Epithelial cell of prostate (primary cell): ENCODE measurements at regions not wholly inside any gene's neighbourhood (a gene's known extent, or its start where the extent isn't known, plus 50 kb on each side); places are given as distances from the start of the nearest gene placed in this dataset.
A peak's percentile ranks its signal among the peaks of the same experiment; 100 is the strongest.
"Not testable (repeated sequence)": the region's sequence is repeated elsewhere in the genome, so short reads cannot be mapped to it uniquely, and the experiment has no call there.

Experiments used
- DNase-seq: peaks from one replicate; pipeline ENCODE4 v3.0.0-alpha.2; 2011; ENCODE audit warnings: low read depth, low spot score
- H3K27ac ChIP-seq: fragments of 450-650 bp; 2 replicates; pipeline ENCODE4 v1.5.1; 2017; ENCODE audit warnings: mild to moderate bottlenecking

DNA sequence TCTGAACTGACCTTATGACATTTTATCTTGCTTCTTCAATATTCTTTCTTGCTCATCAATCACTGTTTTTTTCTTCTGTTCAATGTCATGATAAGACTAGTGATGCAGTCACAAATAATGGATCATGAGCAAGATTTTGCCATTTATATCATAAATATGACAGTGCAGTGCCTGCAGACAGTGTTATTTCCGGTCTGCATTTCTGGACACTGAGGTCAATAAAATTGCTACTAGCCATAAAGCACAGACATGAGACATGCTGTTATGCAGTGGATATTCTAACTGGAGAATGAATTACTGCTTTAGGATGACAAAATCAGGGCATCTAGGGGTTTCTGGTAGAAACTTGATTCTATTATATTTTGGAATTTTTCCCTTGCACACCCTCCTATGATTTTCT is 1509.7 kb upstream of the LRRTM3 start:
- DNase-seq: no peak
- H3K27ac ChIP-seq: no peak overlapping the region

DNA sequence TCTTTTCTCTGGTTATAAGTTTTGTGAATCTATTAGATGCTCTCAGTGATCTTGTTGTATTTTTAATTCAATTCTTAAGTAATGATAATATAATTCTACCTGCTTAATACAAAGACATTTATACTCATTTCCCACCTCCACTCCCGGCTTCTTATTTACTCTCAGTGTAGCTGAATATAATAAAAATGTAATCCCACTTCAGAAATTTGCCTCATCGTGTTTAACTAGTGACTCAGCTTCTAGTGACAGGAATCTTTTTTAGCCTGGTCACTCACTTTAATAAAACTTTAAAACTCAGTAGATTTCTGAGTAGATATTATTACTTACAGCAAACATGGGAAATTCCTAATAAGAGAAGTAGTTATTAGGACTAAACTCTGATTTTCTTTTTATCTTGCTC is 1506.2 kb upstream of the LRRTM3 start:
- H3K27ac ChIP-seq: no peak overlapping the region
- no peak for DNase-seq

DNA sequence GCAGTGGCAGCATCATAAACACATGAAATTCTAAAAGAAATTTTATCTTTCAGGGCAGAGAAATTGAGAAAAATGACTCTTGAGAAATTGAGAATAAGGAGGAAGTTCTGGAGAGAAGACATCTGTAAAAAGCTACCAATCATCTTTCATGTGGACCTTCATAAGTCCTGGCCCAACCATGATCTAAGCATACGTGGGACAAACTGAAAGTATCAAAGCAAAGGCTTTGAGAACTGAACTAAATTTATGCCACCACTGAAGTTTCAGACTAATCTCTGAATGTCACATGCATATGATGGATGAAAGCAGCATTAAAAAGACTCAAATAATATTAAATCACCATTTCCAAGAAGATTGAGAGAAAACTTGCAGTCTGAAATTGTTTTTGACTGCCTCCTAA is 1502.8 kb upstream of the LRRTM3 start:
- no peak overlapping the region for H3K27ac ChIP-seq
- no peak for DNase-seq

GRCh38 chr10:65429381-65429780 is 1496.5 kb upstream of the LRRTM3 start:
- not testable (repeated sequence) for H3K27ac ChIP-seq, DNase-seq

- no peak overlapping the region for H3K27ac ChIP-seq
- DNase-seq: no peak
These were observed 1494.9 kb upstream of the LRRTM3 start for GRCh38 chr10:65430979-65431378.

DNA sequence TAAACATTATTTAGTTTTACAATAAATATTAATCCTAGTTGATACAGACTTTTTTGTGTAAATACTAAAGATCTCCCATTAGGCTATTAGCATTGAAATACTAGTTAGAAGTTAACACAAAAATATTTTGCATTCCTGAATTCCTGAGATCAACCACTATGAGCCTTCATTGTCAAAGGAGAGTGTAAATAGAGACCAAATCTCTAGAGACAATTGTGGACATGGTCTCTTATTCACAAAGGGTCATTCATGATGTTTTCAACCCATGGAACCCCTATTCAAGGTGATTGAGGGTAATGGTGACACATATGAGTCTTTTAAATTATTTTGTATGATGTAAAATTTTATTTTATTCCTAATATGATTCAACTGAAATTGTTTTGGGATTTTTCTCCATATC is 1454.8 kb upstream of the LRRTM3 start:
- no peak for DNase-seq
- no peak overlapping the region for H3K27ac ChIP-seq

GRCh38 chr10:65482848-65483247 is 1443.0 kb upstream of the LRRTM3 start:
- no peak for DNase-seq
- H3K27ac ChIP-seq: no peak overlapping the region

GRCh38 chr10:65491799-65492198 is 1434.0 kb upstream of the LRRTM3 start:
- no peak overlapping the region for H3K27ac ChIP-seq
- no peak for DNase-seq

GRCh38 chr10:65496541-65496940 is 1429.3 kb upstream of the LRRTM3 start:
- no peak overlapping the region for H3K27ac ChIP-seq
- no peak for DNase-seq

DNA sequence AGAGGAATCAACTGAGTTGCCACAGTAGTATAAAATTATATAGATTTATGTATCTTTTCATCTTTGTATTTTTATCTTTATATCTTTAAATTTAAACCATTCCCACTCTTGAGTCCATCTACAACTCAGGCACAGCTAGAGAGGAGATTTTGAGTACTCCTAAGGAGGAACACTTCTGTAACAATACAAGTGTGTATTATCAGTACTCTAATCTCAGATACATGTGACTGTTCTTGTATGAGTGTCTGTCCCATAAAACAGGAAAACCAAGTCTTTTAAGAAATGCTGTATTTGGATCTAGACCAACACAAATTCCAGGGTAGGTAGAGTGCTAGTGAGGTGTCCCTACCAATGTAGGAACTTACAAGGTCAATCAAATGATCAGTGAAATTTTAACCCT is 1428.0 kb upstream of the LRRTM3 start:
- no peak overlapping the region for H3K27ac ChIP-seq
- no peak for DNase-seq

DNA sequence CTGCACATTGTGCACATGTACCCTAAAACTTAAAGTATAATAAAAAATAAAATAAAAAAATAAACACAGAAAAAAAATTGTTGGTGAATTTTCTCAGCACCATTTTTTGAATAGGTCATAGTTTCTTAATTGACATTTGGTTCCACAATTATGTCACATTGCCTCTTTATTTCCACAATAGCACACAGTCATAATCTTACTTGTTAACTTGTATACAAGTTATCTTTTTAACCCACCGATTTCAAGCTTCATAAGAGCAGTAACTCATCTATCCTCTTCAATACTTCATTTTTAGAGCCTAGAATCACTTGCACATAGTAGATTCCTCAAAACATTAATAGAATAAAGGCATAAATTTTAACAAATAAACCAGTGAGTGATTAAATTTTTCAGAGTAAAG is 1425.1 kb upstream of the LRRTM3 start:
- H3K27ac ChIP-seq: no peak overlapping the region
- DNase-seq: no peak

- H3K27ac ChIP-seq: no peak overlapping the region
- DNase-seq: no peak
These were observed 1424.6 kb upstream of the LRRTM3 start for GRCh38 chr10:65501259-65501658.

DNA sequence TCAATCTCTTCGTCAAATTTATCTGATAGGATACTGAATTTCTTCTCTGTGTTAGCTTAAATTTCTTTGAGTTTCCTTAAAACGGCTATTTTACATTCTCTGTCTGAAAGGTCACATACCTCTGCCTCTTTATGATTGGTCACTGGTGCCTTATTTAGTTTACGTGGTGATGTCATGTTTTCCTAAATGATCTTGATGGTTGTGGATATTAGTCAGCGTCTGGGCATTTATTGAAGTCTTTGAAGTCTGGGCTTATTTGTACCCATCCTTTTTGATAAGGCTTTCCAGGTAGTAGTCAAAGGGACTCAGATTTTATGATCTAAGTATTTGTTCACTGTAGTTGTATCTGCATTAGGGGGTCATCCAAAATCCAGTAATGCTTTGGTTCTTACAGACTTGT is 1407.5 kb upstream of the LRRTM3 start:
- peak; percentile 8 for DNase-seq
- no peak overlapping the region for H3K27ac ChIP-seq

DNA sequence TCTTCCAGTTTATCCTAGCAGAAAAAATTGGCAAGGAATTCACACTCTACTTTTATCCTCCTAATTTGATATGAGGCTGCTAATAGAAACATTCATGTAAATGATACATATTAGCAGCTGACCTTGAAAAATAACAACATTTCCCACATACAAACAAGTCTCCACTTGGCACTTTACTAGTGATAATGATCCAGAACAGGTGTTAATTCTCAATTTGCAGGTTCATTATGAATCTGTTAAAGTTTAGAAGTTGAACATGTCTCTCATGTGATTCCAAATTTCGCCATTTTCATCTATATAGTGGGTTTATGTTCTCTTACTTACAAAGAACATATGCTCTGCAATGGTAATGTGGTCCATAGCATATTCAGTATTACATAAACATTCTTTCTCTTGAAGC is 1396.8 kb upstream of the LRRTM3 start:
- no peak overlapping the region for H3K27ac ChIP-seq
- no peak for DNase-seq

DNA sequence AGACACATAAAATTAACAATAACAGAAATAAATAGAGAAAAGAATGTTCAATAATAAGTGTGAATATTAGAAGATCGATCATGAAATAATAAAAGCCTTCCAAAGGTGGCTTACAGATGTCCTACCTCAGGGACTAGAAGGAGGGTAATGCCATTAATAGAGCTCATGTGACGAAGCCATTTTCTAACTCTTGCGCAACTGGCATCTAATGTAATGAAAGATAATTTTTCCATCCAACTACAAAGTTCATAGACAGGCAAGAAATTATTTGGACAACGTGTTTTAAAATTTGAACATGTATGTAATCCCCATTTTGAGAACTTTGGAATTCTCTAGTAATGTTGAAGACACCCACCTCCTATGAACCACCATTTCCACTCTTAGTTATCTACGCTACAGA is 1394.3 kb upstream of the LRRTM3 start:
- no peak for DNase-seq
- no peak overlapping the region for H3K27ac ChIP-seq

DNA sequence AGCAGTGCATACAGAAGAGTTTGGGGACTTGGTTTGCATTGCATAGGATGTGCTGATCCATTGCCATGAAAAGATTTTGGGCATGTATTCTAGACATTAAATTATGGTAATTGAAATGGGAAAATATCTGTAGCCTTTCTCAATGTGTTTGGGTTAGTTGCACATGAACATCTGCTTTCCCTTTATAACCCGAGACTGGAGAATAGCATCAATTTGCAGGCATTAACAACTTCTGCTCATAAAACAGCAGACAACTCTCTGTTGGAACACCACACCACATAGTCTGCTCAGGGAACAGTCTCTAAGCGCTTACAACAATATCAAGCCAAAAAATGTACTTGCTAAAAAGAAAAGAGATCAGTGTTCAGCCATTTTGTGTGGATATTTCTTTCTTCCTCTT is 1391.1 kb upstream of the LRRTM3 start:
- H3K27ac ChIP-seq: no peak overlapping the region
- DNase-seq: no peak

DNA sequence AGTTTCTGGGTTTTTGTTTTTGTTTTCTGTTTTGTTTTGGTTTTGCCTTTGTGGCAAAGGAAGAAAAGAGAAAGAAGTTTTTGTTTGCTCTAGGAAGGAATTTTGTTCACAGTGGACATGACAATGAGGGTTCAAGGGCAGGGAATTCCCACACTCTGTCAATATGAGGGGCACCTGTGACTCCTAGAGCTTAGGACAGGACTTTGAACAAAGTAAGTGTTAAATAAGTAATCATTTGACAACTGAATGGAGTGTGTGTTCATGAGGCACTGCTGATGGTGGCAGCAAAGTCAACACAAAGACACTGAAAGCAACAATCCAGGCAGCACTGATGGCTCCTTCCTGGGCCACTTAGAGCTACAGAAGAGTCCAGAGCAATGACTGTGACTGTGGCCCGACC is 1381.1 kb upstream of the LRRTM3 start:
- no peak overlapping the region for H3K27ac ChIP-seq
- DNase-seq: no peak

- DNase-seq: no peak
- H3K27ac ChIP-seq: no peak overlapping the region
These were observed 1377.8 kb upstream of the LRRTM3 start for GRCh38 chr10:65548001-65548400.

DNA sequence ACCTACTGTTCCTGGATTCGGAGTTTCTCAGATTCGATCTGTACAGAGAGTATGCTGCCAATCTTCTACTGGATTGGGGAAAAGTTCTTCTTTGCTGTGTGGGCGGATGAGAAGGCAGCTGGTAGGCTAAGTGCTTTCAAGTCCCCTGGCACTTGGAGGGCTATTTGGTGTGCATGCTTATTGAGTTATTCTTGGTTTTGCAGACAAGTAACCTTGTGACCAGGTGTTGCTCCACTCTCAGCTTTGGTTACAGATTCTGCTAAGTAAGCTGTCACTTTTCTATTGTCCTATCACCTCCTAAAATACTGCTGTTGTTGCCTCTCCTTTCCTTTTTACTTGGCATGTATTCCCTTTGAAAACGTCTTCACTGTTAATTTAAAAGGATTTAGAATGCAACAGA is 1375.1 kb upstream of the LRRTM3 start:
- no peak for DNase-seq
- H3K27ac ChIP-seq: no peak overlapping the region

DNA sequence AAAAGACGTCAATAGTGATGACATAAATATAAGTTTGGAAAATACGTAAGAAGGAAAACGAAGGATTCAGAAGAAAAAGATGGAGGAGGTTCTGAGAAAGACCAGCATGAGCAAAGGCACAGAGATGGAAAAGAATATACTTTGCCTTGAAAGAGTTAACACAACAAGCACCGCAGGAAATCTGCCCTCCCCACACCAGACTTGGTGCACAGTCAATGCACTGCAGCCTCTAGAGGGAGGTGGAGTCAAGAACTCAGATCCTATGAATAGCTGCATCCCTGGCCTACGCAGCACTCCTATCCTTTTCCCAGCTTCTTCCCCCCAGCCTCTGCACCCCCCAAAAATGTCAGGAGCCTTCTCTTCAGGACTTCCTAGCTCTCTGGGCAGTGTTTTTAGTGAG is 1370.6 kb upstream of the LRRTM3 start:
- no peak overlapping the region for H3K27ac ChIP-seq
- DNase-seq: no peak

GRCh38 chr10:65556006-65556405 is 1369.8 kb upstream of the LRRTM3 start:
- DNase-seq: no peak
- no peak overlapping the region for H3K27ac ChIP-seq

DNA sequence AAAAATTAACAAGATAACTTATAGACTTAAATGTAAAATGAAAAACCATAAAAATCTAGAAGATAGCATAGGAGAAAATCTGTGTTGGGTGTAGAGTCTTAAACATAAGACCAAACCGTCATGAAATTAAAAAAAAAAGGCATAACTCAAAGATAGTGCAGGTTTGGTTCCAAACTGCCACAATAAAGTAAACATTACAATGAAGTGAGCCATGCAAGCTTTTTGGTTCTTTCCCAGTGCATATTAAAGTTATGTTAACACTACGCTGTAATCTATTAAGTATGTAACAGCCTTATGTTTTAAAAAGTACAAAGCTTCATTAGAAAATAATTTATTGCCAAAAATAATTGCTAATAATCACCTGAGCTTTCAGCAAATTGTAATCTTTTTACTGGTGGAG is 1366.5 kb upstream of the LRRTM3 start:
- DNase-seq: no peak
- no peak overlapping the region for H3K27ac ChIP-seq

DNA sequence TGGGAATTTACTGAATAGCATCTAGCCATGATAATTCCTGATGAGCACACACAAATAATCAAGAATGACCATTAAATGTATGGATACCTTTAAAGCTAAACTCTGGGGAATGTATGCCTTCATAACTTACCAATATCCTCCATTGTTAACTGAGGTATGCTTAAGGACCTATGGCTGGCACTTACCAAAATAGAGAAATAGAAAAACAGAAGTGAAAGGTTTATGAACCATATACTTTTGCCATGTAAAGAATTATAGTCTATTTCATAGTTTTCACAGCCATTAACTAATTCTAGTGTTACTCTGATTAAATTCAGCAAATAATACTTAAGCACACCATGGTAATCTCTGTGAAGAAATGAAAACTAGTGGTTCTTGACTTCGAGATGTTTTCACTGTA is 1360.6 kb upstream of the LRRTM3 start:
- no peak overlapping the region for H3K27ac ChIP-seq
- DNase-seq: no peak
